Skin of body (tissue), 1 donor: ENCODE measurements at regions not wholly inside any gene's neighbourhood (a gene's known extent, or its start where the extent isn't known, plus 50 kb on each side); places are given as distances from the start of the nearest gene placed in this dataset.

Experiments
- DNase-seq: peaks from one replicate; lab custom pipeline; 2025; lab: John Stamatoyannopoulos, UW

DNA sequence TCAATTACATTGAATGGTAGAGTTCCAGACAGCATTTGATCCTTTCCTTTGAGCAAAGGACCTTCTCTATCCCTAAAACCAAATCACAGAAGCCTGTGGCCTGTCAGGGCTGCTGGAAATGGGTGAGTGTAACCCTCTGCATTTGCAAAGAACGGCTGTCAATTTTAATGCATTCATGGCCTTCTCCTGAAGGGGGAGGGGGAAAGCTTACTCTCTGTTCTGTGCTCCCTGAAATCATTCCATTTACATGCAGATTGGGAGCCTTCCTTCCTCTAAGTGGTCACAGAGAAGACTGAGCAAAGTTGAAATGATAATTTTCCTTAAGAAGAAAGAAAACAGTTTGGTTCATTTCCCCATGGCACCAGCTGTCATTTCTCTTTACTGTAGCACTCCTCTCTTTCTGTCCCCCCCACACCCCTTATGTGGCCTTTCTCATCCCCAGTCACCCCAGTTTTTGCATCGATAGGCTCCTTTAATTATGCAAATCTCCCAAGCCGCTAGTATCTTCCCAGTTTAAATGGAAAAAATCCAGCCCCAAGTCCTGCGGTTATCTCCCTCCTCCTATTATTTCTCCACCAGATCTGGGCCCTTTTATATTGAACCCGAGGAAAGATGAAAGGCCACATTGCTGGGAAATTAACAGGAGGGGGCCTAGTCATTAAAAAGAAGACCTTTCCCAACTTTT is 109.4 kb upstream of the KIRREL3 start:
- no peak for DNase-seq

DNA sequence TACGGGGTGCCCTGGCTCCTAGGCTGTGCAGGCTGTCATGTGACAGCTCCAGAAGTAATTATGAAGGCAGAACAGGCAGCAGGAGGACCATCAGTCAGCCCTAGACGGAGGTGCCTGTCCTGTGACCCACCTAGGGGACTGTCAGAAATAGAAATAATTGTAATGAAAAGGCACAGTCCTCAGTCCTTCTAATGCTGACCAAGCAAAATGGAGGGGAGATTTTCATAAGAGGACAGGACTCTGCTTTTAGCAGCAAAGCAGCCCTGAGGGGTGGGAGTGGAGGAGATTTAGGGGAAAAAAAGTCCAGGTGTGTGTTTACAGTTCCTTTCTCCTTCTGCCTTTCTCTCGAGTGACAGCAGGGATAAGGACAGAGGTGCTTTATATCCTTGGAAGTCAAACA is 108.3 kb upstream of the KIRREL3 start:
- DNase-seq: no peak

DNA sequence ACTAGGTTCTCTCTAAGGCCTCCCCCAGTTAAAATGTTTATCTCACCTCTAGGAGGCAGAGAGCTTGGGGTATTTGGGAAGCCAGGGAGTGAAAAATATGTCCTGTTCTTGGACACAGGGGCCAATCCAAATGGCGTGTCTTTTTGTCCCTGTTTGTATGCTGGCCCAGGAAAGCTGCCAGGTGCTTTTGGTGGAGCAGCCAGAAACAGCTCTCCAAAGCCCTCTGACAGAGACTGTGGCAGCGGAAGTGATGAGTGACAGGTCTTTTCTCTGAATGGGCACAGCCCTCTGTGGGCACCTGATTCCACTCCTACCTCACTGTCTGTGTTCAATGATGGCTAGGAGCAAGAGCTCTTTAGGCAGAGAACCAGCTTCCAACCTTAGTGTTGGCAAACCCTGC is 106.4 kb upstream of the KIRREL3 start:
- DNase-seq: no peak

DNA sequence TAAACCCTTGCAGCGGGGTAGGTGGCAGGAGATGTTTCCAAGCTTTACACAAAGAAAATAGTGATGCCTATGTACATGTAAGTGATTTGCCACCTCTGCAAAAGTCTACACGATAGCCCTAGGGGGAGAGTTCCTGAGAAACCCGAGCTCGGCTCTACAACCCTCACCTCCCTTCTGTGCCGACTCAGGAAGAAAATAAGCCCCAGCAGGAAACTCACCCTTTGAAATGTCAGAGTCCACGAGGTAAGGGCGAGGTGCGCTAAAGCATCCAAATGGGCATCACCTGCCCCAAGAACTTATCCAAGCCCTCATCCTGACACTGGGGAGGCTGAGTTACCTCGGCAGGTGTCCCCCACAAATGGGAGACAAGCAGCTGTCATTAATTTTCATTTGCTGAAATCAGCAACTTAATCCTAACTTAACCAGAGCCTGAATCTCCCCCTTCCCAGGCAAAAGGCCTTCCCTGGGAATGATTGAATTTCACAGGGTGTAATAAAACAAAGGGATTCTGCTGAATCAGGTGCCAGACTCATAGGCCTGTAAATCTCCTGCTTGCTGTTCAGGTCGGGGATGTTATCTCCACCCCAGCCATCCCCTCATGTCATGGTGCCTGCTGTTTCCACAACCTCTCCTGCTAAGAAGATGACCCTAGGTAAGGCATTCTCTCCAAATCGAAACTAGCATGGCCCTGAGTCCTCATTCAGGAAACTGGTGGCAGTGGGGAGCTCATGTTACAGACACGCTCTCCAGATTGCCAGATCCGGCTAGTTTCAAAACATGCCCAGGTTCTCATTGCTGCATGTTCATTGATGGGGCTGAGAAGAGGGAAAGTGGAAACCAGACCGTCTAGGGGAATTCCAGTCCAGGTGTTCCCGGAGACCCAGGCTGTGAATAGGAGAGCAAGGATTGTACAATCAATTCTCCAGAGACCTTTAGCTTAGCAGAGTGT is 105.3 kb upstream of the KIRREL3 start:
- no peak for DNase-seq

DNA sequence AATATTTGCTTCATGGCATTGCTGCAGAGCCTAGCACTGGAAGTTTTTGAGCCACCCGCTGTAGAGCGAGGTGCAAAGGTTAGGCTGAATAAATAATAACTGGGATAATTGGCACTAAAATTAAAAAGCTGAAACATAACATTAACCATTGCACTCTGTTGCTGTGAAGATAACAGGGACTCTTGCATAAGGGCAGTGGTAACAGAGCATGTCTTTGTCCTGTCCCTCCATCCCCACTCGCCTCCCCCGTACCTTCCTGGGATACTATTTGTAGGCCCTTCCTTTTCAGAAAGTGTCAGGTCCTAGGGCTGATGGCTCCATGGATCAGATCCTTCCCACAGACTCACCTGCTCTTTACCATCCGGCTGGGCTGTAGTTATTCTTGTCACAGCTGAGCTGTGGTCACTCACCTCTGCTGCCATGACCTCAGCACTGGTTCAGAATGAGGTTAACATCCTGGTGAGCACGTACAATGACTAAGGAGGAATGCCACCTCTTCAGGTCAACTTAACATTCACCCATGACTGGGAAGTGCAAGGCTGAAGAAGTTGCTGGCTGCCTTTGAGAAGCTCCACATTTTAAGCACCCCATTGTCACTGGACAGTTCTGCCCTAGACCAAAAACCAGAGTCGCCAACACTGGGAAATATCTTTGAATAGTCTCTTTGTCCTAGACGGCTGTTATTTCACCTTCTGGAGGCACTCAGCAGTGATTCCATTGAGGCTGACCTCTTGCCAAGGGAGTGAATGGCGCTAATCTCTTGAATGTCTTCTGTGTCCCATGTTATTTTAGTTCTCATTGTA is 103.2 kb upstream of the KIRREL3 start:
- no peak for DNase-seq

DNA sequence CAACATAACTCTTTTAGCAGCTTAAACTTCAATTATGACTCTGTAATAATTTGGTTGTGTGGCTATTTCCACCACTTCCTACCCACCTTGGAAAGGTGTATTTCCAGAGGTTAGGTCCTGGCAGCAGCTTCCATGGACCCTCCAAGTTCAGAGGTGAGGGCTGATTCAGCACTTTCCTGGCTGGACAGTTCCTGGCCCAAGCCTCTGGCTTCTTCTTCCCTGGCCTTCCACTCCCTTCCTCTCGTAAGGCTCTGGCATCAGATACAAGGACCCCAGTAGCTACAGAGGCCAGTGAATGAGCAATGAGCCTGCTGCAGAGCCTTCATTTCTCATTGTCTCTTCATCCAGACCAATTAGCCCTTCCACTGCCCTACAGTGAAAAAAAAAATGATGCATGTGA is 98.1 kb upstream of the KIRREL3 start:
- no peak for DNase-seq

DNA sequence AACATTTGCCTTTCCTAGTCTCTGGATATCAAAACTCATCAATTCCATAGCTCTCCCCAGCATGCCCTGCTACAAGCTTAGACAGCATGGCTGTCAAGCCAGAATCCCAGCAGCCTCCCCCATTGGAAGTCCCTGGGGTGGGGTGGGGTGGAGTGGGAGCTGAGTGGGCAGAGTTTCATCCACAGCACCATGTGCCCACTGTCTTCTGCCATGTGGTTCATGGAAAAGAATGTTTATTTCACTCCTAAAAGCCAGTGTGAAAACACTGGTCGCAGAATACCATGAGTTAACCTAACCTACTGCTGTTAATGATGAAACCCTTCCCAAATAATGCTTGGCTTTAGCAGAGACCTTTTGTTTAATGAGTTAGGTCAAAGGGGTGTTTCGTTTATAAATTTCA is 80.2 kb upstream of the KIRREL3 start:
- no peak for DNase-seq

DNA sequence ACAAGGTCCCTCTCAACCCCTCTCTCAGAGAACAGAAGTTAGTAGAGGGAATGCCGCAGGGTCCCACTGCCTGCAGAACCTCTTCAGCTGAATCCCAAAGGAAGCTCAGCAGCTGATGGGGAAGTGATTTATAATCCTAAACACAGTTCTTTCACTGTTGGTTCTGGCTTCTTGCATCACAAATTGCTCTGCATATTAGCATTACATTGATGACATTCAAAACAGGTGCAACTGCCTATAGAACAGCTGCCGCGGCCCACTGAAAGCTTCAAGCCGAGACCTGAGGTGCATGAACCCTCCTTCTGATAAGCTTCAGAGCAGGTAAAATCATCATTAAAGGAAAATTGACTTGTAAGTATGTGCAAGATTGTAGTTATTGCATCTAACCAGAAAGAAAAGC is 75.2 kb upstream of the KIRREL3 start:
- no peak for DNase-seq

DNA sequence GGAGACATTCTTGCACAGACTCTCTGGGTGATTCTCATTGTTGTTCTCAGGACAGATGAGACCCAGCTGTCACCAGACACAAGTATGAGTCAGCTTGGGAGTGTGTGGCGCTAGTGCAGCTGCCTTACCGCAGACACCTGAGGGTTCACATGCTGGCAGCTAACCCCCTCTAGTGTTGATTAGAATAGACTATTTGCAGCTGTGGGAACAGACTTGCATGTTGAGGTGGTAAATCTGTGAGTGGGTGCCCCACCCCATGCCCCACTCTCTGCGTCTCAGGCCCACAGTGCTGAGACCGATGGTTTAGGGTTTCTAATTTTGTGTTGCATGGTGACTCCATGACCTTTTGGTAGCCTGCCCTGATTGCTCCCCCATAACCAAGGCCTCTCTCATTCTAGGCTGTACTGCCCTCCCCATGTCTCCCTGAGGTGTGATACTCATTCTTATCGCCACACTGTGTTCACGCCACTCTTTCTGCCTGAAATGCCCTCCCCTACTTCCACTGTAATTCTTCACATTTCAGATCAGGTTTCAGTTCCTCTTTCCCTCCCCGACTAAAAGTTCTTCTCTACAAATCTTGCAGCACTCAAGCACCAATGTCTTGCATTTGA is 73.7 kb upstream of the KIRREL3 start:
- DNase-seq: peak; percentile 24

DNA sequence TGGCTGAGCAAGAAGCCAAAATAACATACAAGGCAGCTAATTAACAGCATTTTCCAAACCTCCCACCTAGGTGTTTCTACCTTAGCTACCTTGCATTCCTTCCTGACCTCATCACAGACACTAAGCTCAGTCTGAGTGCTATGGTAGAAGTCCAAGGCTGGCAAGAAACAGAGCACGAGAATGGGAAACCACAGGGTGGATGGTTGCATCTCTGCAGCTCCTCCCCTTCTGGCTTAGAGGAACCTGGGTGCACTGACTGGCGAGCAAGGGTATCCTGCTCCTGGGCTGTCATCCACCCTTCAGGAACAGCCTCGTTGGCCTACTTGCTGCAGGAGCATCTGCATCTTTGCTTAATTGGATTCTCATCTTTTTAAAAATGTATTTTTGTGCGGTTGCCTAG is 73.1 kb upstream of the KIRREL3 start:
- no peak for DNase-seq

DNA sequence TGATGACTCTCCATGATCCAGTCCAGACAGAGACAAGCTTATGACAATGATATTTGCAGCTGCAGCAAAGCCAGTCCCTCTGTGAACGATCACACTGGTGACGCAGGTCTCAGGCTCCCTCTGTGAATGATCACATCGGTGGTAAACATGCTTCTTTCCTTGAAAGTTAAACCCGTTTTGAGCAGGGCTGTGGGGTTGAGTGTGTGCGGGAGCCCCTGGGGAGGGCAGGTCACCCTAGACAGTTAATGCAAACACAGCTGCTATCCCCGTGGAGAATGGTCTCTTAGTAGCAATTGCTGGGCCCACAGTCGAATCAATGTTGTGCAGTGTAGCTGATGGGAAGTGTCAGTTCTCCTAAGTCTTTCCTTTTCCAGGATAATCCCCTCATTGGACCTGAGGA is 71.0 kb upstream of the KIRREL3 start:
- DNase-seq: no peak

DNA sequence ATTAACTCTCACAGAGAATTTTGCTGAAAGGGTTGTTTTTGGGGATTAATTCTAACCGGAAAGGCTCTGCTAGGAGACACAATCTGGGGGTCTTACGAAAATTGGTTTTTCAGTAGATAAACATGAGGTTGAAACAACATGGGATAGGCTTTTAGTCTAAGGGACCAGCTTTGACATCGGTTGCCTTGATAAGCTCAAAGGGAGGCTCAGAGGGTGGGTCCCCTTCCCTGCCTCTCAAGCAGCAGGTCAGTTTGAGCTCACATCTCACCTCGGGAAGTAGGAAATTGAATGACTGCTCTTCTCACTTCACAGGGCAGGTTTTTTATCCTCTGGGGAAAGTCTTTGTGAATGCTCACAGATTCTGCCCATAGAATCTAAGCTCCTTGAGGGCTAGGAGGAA is 70.2 kb upstream of the KIRREL3 start:
- DNase-seq: no peak

DNA sequence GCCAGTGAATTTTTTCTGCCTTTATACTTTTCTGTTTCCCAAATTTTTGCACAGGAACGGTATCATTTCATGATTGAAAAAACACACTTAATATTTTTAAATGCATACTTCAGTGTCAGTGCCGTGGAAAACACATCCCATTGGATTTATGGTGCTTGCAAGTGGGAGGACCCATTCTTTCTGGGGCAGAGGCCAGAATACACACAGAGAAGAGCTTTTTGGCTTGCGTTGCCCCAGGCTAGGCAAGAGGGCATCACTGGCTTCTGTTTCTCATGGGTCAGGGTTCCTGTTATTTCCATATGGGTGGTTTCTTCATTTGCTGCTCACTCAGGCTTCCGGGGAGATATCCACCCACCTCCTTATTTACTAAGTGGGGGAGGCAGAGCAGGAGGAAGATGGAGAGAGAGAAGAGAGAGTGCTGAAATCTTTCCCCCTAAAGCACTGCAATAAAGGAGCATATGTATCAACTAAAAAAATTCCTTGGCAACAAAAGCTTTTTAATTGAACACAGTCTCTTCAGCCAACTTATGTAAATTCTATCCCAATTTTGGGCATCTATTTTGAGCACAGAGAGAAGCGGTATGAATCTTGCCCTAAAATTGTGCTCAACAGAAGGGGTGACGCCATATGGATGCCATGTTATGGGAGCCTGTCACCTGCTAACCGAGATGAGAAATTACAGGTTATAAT is 66.0 kb upstream of the KIRREL3 start:
- DNase-seq: no peak

DNA sequence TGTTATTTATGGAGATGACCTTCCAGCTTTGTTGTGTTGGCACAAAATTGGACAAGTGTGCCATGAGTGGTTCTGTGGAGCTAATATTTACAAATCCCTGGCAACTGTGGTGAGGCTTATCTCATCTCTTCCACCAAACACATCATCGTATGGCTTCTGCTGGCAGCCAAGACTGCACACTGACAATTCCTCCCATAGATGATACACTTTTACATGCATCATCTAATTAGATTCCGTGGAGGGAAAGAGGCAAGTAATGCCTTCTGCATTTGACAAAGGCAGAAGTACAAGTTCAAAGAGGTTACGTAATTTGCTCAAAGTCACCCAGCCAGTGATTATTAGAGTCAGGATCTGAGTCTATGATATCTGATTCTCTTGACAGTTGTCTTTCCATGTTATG is 62.7 kb upstream of the KIRREL3 start:
- no peak for DNase-seq

DNA sequence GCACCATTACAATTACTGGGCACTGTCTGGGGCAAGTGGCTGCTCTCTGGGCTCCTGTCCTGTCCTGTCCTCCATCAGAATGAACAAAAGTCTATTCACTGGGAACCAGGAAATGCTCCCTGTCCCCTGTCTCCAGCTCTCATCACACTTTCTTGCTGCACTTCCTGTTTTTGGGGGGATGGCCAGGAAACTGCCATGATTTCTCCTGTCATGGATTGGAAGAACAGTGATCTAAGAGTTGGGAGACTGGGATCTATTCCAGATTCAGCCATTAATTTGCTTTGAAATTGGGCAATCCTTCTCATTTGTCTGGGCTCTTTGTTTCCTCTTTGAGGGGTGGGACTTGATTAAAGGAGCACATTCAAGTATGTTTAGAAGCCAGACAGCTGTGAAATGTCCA is 61.4 kb upstream of the KIRREL3 start:
- DNase-seq: no peak

DNA sequence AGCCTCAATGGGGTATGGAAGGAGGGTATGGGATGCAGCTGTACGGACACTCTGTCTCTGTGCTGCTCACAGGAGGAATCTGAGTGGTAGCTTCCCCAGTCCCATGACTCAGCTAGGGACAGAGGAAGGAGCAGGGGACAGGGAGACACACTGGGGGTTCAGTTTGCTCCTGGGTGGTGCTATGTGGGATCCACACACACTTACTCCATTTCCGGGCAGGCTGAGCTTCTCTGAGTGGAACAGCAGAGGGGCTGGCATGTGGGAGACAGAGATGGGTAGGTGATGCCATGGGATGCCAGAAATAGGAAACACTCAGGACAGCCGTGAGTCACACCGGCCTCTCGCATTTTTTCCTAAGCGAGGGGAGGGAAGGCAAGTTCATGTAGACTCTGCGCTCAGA is 59.2 kb upstream of the KIRREL3 start:
- DNase-seq: no peak

DNA sequence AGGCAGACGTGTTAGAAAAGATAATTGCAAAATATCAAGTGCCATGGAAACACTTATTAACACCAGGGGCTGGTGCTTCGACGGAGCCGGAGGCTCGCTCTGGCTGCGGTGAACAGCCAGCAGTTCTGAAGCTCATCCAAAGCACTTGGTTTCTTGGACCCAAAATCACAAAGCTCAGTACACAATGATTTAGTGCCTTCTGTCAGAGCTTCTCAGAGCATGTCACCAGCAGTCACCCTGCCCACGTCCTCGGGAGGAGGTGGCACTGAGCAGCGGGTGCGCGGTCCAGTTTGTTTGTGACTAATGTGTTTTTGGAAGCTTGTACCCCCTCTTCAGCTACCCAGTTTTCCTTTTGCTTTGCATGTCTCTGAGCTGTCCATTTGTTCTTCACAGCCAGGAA is 58.7 kb upstream of the KIRREL3 start:
- DNase-seq: no peak

DNA sequence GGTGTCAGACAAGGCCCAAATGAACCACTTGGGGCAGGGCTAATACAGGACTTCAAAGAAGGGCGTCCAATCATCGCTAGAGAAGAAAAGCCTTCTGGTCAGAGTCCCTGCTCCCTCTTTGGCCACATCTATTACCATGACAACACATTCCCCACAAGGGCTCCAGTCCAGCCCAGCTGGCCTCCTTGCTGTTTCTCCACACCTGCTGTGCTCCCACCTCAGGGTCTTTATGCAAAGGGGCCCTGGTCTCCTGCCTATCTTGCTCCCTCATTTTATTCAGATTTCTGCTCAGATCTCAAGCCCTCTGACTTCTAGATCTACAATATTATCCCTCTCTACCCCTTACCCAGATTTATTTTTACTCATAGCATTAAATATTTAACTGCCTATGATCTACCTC is 58.0 kb upstream of the KIRREL3 start:
- DNase-seq: no peak

DNA sequence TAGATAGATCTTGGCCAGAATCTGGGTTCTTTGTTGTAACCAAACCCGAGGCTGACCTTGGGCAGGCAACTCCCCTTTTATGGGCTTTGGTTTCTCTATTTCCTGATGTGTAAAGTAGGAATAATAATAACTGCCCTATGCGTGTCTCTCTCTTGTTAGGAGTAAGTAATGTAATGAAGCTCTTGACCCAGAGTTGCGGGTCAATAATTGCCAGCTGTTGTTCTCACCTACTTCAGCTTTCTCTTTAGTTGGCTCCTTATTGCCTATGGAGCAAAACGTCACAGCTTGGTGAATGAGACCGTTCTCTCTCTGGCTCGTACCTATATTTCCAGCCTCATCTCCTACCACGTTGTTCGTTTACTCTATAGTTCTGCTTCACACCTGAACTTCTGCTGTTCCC is 56.6 kb upstream of the KIRREL3 start:
- DNase-seq: no peak

DNA sequence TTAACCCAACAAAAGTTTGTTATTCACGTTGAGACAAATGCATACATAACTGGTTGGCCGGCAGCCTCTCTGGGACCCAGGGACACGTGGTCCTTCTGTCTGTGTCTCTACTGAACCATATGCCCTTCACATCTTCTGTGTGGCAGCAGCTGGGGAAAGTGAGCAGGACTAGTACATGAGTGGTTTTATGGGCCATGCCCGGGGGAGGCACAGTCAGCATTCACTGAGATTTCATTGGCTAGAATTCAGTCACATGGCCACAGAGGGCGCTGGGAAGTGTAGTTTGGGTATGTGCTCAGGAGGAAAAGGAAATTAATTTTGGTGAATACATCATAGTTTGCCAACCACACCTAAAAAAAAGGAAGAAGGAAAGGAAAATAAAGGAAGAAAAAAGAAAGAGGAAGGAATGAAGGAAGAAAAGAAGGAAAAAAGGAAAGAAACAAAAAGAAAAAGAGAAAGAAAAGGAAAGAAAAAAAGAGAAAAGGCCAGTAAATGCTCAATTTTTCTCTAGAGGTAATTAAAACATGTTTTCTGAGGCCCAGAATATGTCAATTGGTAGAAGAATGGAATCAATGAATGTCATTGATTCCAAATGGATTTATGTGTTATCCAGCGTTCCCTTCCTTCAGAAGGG is 55.9 kb upstream of the KIRREL3 start:
- DNase-seq: no peak

DNA sequence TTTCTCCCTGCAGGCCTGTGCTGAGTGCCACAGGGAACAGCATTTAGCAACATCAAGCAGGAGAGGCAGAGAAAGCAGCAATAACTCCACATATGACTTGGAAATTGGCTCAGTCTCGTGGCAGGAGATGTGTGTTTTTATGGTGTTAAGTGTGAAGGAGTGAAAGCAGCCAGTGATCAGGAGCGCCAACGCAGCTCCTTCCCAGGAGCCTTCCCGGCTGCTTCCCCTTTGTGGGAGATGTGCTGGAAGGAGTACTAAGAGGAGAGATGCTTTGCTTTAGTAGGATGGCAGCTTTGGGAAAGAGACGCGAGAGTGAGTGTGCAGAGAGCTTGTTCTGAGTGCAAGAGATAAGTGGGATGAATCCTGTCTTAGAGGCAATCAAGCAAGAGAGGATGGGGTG is 54.7 kb upstream of the KIRREL3 start:
- DNase-seq: no peak
